ENCODE measurements at regions not wholly inside any gene's neighbourhood (a gene's known extent, or its start where the extent isn't known, plus 50 kb on each side); places are given as distances from the start of the nearest gene placed in this dataset.

DNA sequence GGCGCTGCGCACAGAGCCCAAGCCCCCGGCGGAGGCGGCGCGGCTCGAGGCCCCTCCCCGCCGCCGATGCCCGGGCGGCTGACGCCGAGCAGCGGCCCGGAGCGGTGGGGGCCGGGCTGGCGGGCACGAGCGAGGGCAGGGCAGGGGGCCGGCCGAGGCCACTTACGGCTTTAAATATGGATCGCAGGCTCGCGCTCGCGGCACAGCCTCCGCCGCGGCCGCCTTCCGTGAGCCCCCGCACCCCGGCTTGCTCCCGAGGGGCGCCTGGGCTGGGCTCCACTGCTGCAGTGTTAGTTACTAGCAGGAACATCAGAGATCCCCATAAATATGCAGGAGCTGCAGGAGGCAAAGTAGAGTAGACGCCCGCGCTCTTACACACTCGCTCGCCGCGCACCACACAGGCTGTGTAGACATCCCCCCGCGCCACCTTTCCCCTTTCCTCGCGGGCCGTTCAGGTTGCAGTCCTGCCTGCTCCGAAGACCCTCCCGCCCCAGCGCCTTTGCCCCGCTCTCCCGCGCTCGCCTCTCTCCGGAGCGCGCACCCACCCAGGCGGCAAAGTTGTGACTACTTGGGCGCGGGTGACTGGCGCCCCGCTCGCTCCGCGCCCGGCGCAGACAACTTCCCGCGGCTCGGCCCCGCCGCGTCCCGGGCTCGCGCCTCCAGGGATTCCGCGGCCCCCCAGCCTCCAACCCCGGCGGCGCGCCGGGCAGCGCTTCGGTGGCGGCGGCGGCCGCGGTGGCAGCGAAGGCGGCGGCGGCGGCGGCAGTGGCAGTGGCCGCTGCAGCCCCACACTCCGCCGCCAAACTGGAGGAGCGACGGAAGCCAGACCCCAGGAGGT lies 152.0 kb upstream of the SLC4A4 start:
- Histone ChIP-seq H3K4me3 (peak overlapping the region; percentile 72 to 76), H3K9me3 (no peaks in the 10 kb centered on the region), H3K36me3 (no peaks in the 10 kb centered on the region), H3K4me1 (peaks cover 0 to 31% (median 3%) of the 10 kb centered on the region in 3 donors), H3K27ac (peak overlapping the region in 3 of 4 donors; percentile 77 to 81 (median 80)), H3K27me3 (no peaks in the 10 kb centered on the region)
- ATAC-seq, result peak; percentile 93
- TF ChIP-seq POLR2A (IDR thresholded peaks at IDR 0.05), result peak in 1 of 2 donors; percentile 20
- TF ChIP-seq, protein P1, sequence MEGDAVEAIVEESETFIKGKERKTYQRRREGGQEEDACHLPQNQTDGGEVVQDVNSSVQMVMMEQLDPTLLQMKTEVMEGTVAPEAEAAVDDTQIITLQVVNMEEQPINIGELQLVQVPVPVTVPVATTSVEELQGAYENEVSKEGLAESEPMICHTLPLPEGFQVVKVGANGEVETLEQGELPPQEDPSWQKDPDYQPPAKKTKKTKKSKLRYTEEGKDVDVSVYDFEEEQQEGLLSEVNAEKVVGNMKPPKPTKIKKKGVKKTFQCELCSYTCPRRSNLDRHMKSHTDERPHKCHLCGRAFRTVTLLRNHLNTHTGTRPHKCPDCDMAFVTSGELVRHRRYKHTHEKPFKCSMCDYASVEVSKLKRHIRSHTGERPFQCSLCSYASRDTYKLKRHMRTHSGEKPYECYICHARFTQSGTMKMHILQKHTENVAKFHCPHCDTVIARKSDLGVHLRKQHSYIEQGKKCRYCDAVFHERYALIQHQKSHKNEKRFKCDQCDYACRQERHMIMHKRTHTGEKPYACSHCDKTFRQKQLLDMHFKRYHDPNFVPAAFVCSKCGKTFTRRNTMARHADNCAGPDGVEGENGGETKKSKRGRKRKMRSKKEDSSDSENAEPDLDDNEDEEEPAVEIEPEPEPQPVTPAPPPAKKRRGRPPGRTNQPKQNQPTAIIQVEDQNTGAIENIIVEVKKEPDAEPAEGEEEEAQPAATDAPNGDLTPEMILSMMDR (IDR thresholded peaks at IDR 0.05), result no peak
- TF ChIP-seq EP300 (IDR thresholded peaks at IDR 0.05), result no peak
- no peak for TF ChIP-seq POLR2AphosphoS5 (IDR thresholded peaks at IDR 0.05)
- 0% methylated on average over 10 of the region's 105 CpGs; no CpG with 5 or more reads in 1 of the 2 donors for WGBS, 2 donors (ENCODE audit: low coverage in 1 of 2)

DNA sequence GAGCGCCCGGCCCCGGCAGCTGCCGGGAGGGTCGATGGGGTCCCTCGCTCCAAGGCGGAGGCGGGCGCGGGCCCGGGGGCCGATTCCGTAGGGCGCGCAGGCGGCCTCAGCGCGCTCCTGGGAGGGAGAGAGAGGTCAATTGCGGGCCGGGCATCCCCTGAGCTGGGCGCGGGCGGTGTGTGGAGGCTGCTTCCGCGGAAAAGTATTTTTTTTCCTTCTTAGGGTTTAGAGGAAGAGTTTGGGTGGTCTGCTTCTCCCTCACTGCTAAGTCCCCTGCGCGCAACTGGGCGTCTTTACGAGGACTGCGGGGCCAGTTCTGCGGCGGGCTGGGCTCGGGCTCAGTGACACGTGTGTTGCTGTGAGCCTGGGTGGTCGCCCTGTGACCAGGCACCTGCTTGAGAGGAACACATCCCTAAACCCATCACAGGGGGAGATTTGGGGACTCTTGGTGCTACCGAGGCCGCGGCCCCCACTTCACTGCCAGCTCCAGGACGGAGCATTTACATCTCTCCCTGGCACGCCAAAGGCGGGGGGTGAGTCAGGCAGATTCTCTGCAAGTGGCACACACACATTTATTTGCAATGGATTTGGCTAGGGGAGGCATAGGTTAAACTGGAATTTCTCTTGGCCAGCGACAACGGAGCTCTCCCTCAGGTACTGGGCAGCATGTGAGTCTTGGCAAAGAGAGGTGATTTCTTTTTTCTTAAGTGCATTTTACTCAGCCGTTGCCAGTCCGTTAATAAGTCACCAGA lies 151.2 kb upstream of the SLC4A4 start:
- TF ChIP-seq POLR2A (IDR thresholded peaks at IDR 0.05), result no peak
- no peak for TF ChIP-seq POLR2AphosphoS5 (IDR thresholded peaks at IDR 0.05)
- no peak for TF ChIP-seq EP300 (IDR thresholded peaks at IDR 0.05)
- TF ChIP-seq, protein P1 (IDR thresholded peaks at IDR 0.05), result no peak
- Histone ChIP-seq H3K4me1 (peaks cover 0 to 31% (median 3%) of the 10 kb centered on the region in 3 donors), H3K27ac (peak overlapping the region in 3 of 4 donors; percentile 77 to 81 (median 80)), H3K9me3 (no peaks in the 10 kb centered on the region), H3K27me3 (no peaks in the 10 kb centered on the region), H3K36me3 (no peaks in the 10 kb centered on the region), H3K4me3 (peak overlapping the region; percentile 72 to 76)
- 0% methylated on average over 4 to 9 of the region's 45 CpGs for WGBS, 2 donors (ENCODE audit: low coverage in 1 of 2)
- ATAC-seq, result peak; percentile 32

DNA sequence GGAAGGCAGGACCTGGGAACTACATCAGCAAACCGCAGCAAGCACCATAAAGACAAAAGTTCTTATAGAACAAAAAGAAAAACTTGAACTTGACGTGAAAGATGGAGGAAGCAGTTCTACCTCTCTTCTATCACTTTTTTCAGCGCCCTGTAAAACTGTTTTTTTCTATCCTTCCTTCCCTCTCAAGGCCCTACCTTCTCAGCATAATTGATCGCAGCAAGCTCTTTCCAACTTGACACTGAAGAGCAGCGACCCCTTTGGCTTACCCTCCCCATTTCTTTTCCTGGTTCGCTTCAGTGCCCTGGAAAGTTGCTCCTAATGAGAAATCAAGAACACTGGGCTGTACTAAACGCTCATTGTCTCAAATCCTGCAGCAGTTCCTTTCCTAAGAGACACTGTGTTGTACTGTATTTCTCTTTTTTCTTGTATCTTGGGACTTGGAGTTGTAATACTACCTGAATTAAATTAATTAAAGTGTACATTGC lies 150.6 kb upstream of the SLC4A4 start:
- no peak for ATAC-seq
- no peaks in the 10 kb centered on the region for H3K36me3 ChIP-seq
- H3K9me3 ChIP-seq, result no peaks in the 10 kb centered on the region
- TF ChIP-seq, protein P1 (IDR thresholded peaks at IDR 0.05), result no peak
- TF ChIP-seq POLR2A (IDR thresholded peaks at IDR 0.05), result no peak
- TF ChIP-seq POLR2AphosphoS5 (IDR thresholded peaks at IDR 0.05), result no peak
- no peak for TF ChIP-seq EP300 (IDR thresholded peaks at IDR 0.05)
- 21 to 23% methylated on average over 6 to 7 of the region's 7 CpGs for WGBS, 2 donors (ENCODE audit: low coverage in 1 of 2)
- H3K27ac ChIP-seq, result peak overlapping the region in 1 of 4 donors; percentile 81
- peaks cover 0 to 31% (median 3%) of the 10 kb centered on the region in 3 donors for H3K4me1 ChIP-seq
- no peaks in the 10 kb centered on the region for H3K27me3 ChIP-seq
- peak overlapping the region; percentile 72 to 76 for H3K4me3 ChIP-seq

DNA sequence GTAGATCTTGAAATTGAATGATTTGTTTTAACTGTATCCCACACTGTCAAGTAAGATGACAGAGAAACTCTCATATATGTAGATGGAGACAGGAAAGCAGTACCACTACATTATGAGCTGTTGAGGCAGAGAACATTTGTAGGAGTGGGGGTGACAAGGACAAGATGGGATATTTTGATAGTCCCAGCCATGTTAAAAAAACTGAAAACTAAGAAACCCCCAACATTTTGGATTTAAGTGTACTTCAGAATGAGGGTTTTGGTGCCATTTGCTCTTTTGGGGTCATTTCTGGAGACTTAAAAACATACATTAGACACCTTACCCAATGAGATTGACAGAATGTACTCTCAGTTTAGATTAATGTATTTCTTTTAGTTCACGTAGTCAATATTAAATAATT lies 149.9 kb upstream of the SLC4A4 start:
- H3K9me3 ChIP-seq, result no peaks in the 10 kb centered on the region
- WGBS, 2 donors (ENCODE audit: low coverage in 1 of 2), result 86 to 93% methylated on average over 1 of the region's 1 CpG
- ATAC-seq, result no peak
- no peaks in the 10 kb centered on the region for H3K27me3 ChIP-seq
- no peak overlapping the region for H3K4me3 ChIP-seq
- TF ChIP-seq EP300 (IDR thresholded peaks at IDR 0.05), result no peak
- no peak for TF ChIP-seq POLR2AphosphoS5 (IDR thresholded peaks at IDR 0.05)
- TF ChIP-seq POLR2A (IDR thresholded peaks at IDR 0.05), result no peak
- TF ChIP-seq, protein P1 (IDR thresholded peaks at IDR 0.05), result no peak
- no peaks in the 10 kb centered on the region for H3K36me3 ChIP-seq
- H3K27ac ChIP-seq, result no peak overlapping the region
- H3K4me1 ChIP-seq, result peaks cover 0 to 31% (median 3%) of the 10 kb centered on the region in 3 donors

All from gastroesophageal sphincter (tissue), 4 donors.